ENCODE measurements at regions not wholly inside any gene's neighbourhood (a gene's known extent, or its start where the extent isn't known, plus 50 kb on each side); places are given as distances from the start of the nearest gene placed in this dataset.

DNA sequence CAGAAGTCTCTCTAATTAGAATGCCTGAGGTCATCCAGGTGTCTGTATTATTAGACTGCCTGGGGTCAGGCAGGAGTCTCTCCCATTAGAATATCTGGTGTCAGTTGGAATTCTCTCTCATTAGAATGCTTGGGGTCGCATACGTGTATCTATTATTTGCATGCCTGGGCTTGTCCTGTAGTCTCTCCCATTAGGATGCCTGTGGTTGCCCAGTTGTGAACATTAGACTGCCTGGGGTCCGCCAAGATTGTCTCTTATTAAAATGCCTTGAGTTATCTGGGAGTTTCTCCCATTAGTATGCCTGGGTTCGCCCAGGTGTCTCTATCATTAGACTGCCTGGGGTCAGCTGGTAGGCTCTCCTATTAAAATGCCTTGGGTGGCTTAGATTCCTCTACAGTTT, 1494.7 kb downstream of the UQCRFS1 start:
- TF ChIP-seq POLR2AphosphoS5 (IDR thresholded peaks at IDR 0.05; ENCODE audit: low read depth, low read length) (no peak), POLR2A (IDR thresholded peaks at IDR 0.05; ENCODE audit: low read depth, low read length) (no peak), PAX5 (IDR thresholded peaks at IDR 0.05; ENCODE audit: insufficient read depth, low read length, severe bottlenecking) (no peak)

All from GM12891 (cell line).